RWPE2 (cell line): ENCODE measurements at regions not wholly inside any gene's neighbourhood (a gene's known extent, or its start where the extent isn't known, plus 50 kb on each side); places are given as distances from the start of the nearest gene placed in this dataset.

Source experiments
- ATAC-seq: fragments of 200-7000 bp; cut with Tn5 transposase; 3 replicates; pipeline ENCODE4 v1.9.1; 2021; ENCODE audit warnings: low read depth
- DNase-seq: peaks from one replicate; pipeline ENCODE4 v3.0.0-alpha.2; 2020; ENCODE audit warnings: low spot score
- H3K27ac ChIP-seq: fragments of 450-650 bp; 2 replicates; pipeline ENCODE4 v1.5.1; 2017; ENCODE audit warnings: mild to moderate bottlenecking; ENCODE audit not compliant: poor library complexity, severe bottlenecking
- H3K27me3 ChIP-seq: fragments of 250-450 bp; sonication (Bioruptor Pico); 2 replicates; pipeline ENCODE4 v1.5.1; 2021; ENCODE audit warnings: mild to moderate bottlenecking, moderate library complexity; ENCODE audit not compliant: insufficient read depth, poor library complexity, severe bottlenecking
- H3K36me3 ChIP-seq: fragments of 250-450 bp; sonication (Bioruptor Pico); 2 replicates; pipeline ENCODE4 v1.5.1; 2020; ENCODE audit warnings: low read depth, mild to moderate bottlenecking, moderate library complexity
- H3K4me1 ChIP-seq: fragments of 250-450 bp; sonication (Bioruptor Pico); 2 replicates; pipeline ENCODE4 v1.5.1; 2021; ENCODE audit warnings: mild to moderate bottlenecking, moderate library complexity; ENCODE audit not compliant: insufficient read depth, poor library complexity, severe bottlenecking
- H3K4me3 ChIP-seq: fragments of 250-450 bp; sonication (Bioruptor Pico); 2 replicates; pipeline ENCODE4 v1.5.1; 2021; ENCODE audit warnings: mild to moderate bottlenecking, moderate library complexity; ENCODE audit not compliant: severe bottlenecking
- H3K9me3 ChIP-seq: fragments of 250-450 bp; sonication (Bioruptor Pico); 2 replicates; pipeline ENCODE4 v1.5.1; 2021; ENCODE audit warnings: mild to moderate bottlenecking, moderate library complexity; ENCODE audit not compliant: severe bottlenecking
- TF ChIP-seq, protein P1 (sequence below): fragments of 450-650 bp; IDR thresholded peaks from one replicate; pipeline ENCODE4 v1.5.1; 2017; ENCODE audit warnings: mild to moderate bottlenecking, moderate library complexity; ENCODE audit not compliant: poor library complexity, severe bottlenecking

DNA sequence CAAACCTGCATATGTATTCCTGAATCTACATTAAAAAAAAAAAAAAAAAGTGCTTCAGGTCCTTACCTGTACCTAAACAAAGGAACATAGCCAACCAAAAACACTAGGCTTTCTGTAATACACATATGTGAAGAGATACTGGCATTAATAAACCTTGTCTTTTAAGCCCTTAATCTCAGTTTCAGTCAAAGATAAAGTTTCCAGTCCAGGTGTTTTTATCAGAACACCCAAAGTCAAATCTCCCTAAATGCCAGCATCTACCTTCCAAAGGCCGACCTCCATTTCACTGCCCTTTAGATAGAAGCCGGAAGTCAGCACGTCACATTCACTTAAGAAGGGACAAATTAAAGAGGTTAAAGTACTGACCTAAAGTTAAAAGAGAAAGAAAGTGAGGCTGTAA is 79.8 kb upstream of the NEBL start:
- Histone ChIP-seq H3K27me3 (no peaks in the 10 kb centered on the region), H3K27ac (no peak overlapping the region), H3K4me3 (no peak overlapping the region), H3K4me1 (peaks cover 3% of the 10 kb centered on the region), H3K36me3 (no peaks in the 10 kb centered on the region), H3K9me3 (no peaks in the 10 kb centered on the region)
- DNase-seq (no peak), ATAC-seq (no peak)
- TF ChIP-seq, protein P1, sequence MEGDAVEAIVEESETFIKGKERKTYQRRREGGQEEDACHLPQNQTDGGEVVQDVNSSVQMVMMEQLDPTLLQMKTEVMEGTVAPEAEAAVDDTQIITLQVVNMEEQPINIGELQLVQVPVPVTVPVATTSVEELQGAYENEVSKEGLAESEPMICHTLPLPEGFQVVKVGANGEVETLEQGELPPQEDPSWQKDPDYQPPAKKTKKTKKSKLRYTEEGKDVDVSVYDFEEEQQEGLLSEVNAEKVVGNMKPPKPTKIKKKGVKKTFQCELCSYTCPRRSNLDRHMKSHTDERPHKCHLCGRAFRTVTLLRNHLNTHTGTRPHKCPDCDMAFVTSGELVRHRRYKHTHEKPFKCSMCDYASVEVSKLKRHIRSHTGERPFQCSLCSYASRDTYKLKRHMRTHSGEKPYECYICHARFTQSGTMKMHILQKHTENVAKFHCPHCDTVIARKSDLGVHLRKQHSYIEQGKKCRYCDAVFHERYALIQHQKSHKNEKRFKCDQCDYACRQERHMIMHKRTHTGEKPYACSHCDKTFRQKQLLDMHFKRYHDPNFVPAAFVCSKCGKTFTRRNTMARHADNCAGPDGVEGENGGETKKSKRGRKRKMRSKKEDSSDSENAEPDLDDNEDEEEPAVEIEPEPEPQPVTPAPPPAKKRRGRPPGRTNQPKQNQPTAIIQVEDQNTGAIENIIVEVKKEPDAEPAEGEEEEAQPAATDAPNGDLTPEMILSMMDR, result no peak

DNA sequence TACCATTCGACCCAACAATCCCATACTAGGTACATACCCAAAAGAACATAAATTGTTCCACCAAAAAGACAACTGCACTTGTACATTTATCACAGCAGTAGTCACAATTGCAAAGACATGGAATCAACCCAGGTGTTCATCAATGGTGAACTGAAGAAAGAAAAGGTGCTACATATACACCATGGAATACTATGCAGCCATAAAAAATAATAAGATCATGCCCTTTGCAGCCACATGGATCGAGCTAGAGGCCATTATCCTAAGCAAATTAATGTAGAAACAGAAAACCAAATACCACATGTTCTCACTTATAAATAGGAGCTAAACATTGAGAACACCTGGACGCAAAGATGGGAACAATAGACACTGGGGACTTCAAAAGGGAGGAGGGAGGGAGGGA is 79.3 kb upstream of the NEBL start:
- Histone ChIP-seq H3K27ac (no peak overlapping the region), H3K36me3 (no peaks in the 10 kb centered on the region), H3K9me3 (no peaks in the 10 kb centered on the region), H3K4me3 (no peak overlapping the region), H3K4me1 (peaks cover 5% of the 10 kb centered on the region), H3K27me3 (no peaks in the 10 kb centered on the region)
- DNase-seq (no peak), ATAC-seq (no peak)
- TF ChIP-seq, protein P1, result no peak

DNA sequence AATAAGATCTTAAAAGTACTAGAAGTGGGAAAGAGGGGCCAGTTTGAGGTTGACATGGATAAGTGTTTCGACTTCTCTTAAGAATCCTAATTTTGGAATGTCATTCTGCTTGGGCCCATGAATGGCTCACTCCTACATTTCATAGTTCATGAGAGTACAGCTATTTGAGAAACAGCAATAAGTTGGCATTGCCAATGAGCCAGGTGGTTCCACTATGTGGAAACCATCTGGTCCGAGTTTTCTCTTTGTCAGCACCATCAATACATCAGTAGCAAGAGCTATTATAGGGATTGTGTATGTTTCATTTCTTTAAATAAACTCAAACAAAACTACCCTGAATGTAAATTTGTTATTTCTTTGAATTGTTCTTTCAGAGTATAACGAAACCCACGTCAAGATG is 78.1 kb upstream of the NEBL start:
- TF ChIP-seq, protein P1, result no peak
- no peak for DNase-seq
- H3K4me1 ChIP-seq, result peaks cover 5% of the 10 kb centered on the region
- no peaks in the 10 kb centered on the region for H3K27me3 ChIP-seq
- no peak for ATAC-seq
- H3K9me3 ChIP-seq, result no peaks in the 10 kb centered on the region
- H3K4me3 ChIP-seq, result no peak overlapping the region
- H3K36me3 ChIP-seq, result no peaks in the 10 kb centered on the region
- H3K27ac ChIP-seq, result no peak overlapping the region

DNA sequence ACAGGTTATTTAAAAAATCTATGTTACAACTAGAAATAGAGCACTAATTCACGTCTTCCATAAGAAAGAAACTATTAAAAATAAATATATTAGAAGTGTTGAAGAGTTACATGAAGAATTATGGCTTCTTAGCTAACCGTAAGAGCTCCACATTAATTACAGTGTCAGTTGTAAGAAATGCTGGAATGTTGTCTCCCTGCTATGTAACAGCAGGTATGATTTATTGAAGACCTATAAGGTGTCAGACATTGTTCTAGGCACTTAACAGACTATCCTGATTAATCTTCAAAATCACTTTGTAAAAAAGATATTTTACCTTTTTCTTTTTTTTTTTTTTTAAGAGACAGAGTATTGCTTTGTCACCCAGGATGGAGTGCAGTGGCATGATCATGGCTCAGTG is 75.8 kb upstream of the NEBL start:
- Histone ChIP-seq H3K4me1 (peaks cover 5% of the 10 kb centered on the region), H3K36me3 (no peaks in the 10 kb centered on the region), H3K4me3 (no peak overlapping the region), H3K9me3 (no peaks in the 10 kb centered on the region), H3K27me3 (no peaks in the 10 kb centered on the region), H3K27ac (no peak overlapping the region)
- TF ChIP-seq, protein P1, result no peak
- ATAC-seq (no peak), DNase-seq (no peak)

DNA sequence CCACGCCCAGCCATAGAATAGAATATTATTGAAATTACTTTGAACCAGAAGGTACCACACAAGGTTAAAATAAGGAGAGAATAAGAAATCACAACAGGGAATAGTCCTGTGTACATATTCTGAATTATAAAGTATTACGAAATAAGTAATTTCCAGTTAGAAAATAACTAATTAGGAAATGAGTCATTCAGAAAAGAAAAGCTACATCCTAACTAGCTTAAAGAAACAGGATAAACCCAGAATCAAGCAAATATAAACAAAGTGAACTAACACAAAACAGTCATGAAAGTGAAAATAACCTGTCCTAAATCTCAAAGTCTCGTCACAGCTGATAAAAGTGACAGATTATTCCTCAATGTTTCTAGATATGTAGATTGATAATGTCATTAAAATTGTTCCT is 74.8 kb upstream of the NEBL start:
- Histone ChIP-seq H3K9me3 (no peaks in the 10 kb centered on the region), H3K4me3 (no peak overlapping the region), H3K36me3 (no peaks in the 10 kb centered on the region), H3K4me1 (peaks cover 5% of the 10 kb centered on the region), H3K27me3 (no peaks in the 10 kb centered on the region), H3K27ac (no peak overlapping the region)
- ATAC-seq, result no peak
- no peak for DNase-seq
- TF ChIP-seq, protein P1, result no peak
